GM13977 (cell line): ENCODE measurements at regions not wholly inside any gene's neighbourhood (a gene's known extent, or its start where the extent isn't known, plus 50 kb on each side); places are given as distances from the start of the nearest gene placed in this dataset.

Experiments used
- DNase-seq: peaks from one replicate; pipeline ENCODE4 v3.0.0; 2012; ENCODE audit warnings: low spot score
- in situ Hi-C: fragments of 300-500 bp; cut with MboI; formaldehyde crosslinking; loops from one replicate; pipeline ENCODE4 v1.12.0; 2022; ENCODE audit warnings: low sequenced_read_pairs, low pct_unique_long_range_greater_than_20kb, mixed read lengths, inconsistent platforms; ENCODE audit not compliant: unreplicated experiment
- TF ChIP-seq, protein P1 (sequence below): IDR thresholded peaks from 2 replicates; pipeline ENCODE4 v1.5.1; 2012; ENCODE audit warnings: mild to moderate bottlenecking, control low read depth; ENCODE audit not compliant: insufficient read depth; ENCODE audit errors: extremely low read depth, missing control alignments

DNA sequence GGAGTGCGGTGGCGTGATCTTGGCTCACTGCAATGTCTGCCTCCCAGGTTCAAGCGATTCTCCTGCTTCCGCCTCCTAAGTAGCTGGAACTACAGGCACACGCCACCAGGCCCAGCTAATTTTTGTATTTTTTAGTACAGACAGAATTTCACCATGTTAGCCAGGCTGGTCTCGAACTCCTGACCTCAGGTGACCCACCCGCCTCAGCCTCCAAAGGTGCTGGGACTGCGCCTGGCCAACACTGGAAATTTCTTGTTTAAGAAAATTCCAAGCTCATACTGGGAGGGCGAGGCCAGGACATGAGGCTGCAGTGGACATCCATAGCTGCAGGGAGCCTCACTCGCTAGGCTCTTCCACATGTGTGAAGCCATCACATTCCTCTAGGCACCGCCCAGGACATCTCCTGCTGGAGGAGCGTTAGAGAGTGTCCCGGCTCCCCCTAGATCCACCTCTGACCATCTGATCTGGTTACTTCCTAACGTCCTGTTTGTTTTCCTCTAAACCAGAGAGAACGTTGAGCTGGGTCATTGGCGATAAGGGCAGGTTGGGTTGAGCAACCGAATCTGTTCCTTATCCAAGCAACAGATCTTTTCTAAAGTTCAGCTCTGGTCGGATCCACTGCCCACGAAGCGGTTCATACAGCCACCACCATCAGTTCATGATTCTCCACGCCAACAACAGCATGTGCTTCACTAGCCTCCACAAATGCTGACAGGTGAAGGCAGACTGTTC, 108.2 kb upstream of the MED13L start:
- in situ Hi-C loops, result no loop called here
- DNase-seq, result no peak
- TF ChIP-seq, protein P1, sequence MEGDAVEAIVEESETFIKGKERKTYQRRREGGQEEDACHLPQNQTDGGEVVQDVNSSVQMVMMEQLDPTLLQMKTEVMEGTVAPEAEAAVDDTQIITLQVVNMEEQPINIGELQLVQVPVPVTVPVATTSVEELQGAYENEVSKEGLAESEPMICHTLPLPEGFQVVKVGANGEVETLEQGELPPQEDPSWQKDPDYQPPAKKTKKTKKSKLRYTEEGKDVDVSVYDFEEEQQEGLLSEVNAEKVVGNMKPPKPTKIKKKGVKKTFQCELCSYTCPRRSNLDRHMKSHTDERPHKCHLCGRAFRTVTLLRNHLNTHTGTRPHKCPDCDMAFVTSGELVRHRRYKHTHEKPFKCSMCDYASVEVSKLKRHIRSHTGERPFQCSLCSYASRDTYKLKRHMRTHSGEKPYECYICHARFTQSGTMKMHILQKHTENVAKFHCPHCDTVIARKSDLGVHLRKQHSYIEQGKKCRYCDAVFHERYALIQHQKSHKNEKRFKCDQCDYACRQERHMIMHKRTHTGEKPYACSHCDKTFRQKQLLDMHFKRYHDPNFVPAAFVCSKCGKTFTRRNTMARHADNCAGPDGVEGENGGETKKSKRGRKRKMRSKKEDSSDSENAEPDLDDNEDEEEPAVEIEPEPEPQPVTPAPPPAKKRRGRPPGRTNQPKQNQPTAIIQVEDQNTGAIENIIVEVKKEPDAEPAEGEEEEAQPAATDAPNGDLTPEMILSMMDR, result no peak

DNA sequence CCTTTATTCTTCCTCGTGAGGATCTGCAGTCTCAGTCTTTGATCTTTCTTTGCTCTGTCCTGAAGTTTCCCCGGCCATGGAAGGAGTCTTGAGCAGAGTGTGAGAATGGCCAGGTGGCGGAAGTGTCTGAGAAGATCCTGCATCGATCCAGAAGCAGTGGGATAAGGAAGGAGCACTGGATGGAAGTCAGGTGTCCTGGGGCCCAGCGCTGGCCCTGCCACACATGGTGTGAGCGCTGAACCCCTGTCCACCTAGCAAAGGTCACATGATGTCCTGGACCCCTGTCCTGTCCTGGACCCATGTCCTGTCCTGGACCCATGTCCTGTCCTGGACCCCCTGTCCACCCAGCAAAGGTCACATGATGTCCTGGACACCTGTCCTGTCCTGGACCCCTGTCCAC, 111.8 kb upstream of the MED13L start:
- in situ Hi-C loops, result no loop called here
- no peak for DNase-seq
- TF ChIP-seq, protein P1, result no peak

- in situ Hi-C loops, result no loop called here
- no peak for DNase-seq
- TF ChIP-seq, protein P1, result no peak
Observed at GRCh38 chr12:116389990-116390389, 112.5 kb upstream of the MED13L start.

GRCh38 chr12:116390401-116391335, 113.2 kb upstream of the MED13L start:
- TF ChIP-seq, protein P1, result no peak

DNA sequence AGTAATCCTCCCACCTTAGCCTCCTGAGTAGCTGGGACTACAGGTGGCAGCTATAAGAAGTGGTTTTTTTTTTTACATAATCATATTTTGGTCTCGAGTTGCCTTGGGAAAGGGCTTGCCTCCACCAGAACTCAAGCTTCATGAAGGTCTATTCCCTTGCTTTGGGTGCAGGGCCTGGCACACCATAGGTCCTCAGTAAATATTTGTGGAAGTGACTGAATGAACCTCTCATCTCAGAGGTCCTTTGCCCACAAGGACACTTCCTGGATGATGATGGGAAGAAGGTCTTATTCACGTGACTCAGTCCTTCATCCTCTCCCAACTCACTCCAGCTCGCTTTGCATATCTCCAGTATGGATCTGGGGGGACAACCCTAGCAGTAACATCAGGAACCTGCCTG, 114.0 kb upstream of the MED13L start:
- in situ Hi-C loops, result no loop called here
- TF ChIP-seq, protein P1, result no peak
- DNase-seq, result no peak

More at GRCh38 chr12:116390401-116391335, 113.2 kb upstream of the MED13L start:
- in situ Hi-C loops, result no loop called here
- DNase-seq, result no peak

GRCh38 chr12:116392061-116392460, 114.6 kb upstream of the MED13L start:
- in situ Hi-C loops, result no loop called here
- no peak for DNase-seq
- TF ChIP-seq, protein P1, result no peak
